ENCODE measurements at regions not wholly inside any gene's neighbourhood (a gene's known extent, or its start where the extent isn't known, plus 50 kb on each side); places are given as distances from the start of the nearest gene placed in this dataset.

GRCh38 chr11:97990162-97990920 lies 1030.4 kb upstream of the CNTN5 start:
- Mint-ChIP-seq H3K36me3 (ENCODE audit: low read depth) (no peaks in the 10 kb centered on the region), H3K4me1 (ENCODE audit: low read depth) (no peaks in the 10 kb centered on the region), H3K27ac (no peak overlapping the region), H3K9me3 (peaks cover 9% of the 10 kb centered on the region), H3K27me3 (no peaks in the 10 kb centered on the region), H3K4me3 (no peak overlapping the region)
- ATAC-seq (no peak), DNase-seq (no peak)
- CTCF ChIA-PET: no interaction called here
- POLR2A ChIA-PET: interaction anchor here (0.6 kb wide), 1 partner anchor 307 kb away, joined by 3 read pairs; no protein-coding TSS in a partner anchor
- intact Hi-C loops (cut with micrococcal nuclease): no loop called here
- TF ChIP-seq, protein P1, sequence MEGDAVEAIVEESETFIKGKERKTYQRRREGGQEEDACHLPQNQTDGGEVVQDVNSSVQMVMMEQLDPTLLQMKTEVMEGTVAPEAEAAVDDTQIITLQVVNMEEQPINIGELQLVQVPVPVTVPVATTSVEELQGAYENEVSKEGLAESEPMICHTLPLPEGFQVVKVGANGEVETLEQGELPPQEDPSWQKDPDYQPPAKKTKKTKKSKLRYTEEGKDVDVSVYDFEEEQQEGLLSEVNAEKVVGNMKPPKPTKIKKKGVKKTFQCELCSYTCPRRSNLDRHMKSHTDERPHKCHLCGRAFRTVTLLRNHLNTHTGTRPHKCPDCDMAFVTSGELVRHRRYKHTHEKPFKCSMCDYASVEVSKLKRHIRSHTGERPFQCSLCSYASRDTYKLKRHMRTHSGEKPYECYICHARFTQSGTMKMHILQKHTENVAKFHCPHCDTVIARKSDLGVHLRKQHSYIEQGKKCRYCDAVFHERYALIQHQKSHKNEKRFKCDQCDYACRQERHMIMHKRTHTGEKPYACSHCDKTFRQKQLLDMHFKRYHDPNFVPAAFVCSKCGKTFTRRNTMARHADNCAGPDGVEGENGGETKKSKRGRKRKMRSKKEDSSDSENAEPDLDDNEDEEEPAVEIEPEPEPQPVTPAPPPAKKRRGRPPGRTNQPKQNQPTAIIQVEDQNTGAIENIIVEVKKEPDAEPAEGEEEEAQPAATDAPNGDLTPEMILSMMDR (IDR thresholded peaks at IDR 0.05): no peak

GRCh38 chr11:97993562-97993961 lies 1027.2 kb upstream of the CNTN5 start:
- Mint-ChIP-seq H3K4me3 (no peak overlapping the region), H3K27me3 (no peaks in the 10 kb centered on the region), H3K27ac (no peak overlapping the region), H3K9me3 (peaks cover 5% of the 10 kb centered on the region), H3K4me1 (ENCODE audit: low read depth) (no peaks in the 10 kb centered on the region), H3K36me3 (ENCODE audit: low read depth) (no peaks in the 10 kb centered on the region)
- no peak for DNase-seq
- no peak for ATAC-seq
- ChIA-PET POLR2A (no interaction called here), CTCF (interaction anchor here (0.5 kb wide), 1 partner anchor 1427 kb away, joined by 3 read pairs; no protein-coding TSS in a partner anchor)
- intact Hi-C loops (cut with micrococcal nuclease): no loop called here
- TF ChIP-seq, protein P1 (IDR thresholded peaks at IDR 0.05): no peak

GRCh38 chr11:97995874-97996273 lies 1024.9 kb upstream of the CNTN5 start:
- POLR2A ChIA-PET: no interaction called here
- Mint-ChIP-seq H3K9me3 (peaks cover 1% of the 10 kb centered on the region), H3K36me3 (ENCODE audit: low read depth) (no peaks in the 10 kb centered on the region), H3K4me3 (no peak overlapping the region), H3K27me3 (no peaks in the 10 kb centered on the region), H3K27ac (no peak overlapping the region), H3K4me1 (ENCODE audit: low read depth) (no peaks in the 10 kb centered on the region)
- CTCF ChIA-PET: no interaction called here
- TF ChIP-seq, protein P1 (IDR thresholded peaks at IDR 0.05): no peak
- ATAC-seq: no peak
- intact Hi-C loops (cut with micrococcal nuclease): no loop called here
- DNase-seq: no peak

GRCh38 chr11:97996762-97997161 lies 1024.0 kb upstream of the CNTN5 start:
- TF ChIP-seq, protein P1 (IDR thresholded peaks at IDR 0.05): no peak
- no peak for ATAC-seq
- peaks cover 1% of the 10 kb centered on the region for H3K9me3 Mint-ChIP-seq

GRCh38 chr11:98003606-98004371 lies 1017.0 kb upstream of the CNTN5 start:
- ATAC-seq (no peak), DNase-seq (no peak)
- TF ChIP-seq, protein P1 (IDR thresholded peaks at IDR 0.05): no peak
- H3K4me1 Mint-ChIP-seq (ENCODE audit: low read depth): no peaks in the 10 kb centered on the region
- peaks cover 16% of the 10 kb centered on the region for H3K9me3 Mint-ChIP-seq
- POLR2A ChIA-PET: no interaction called here
- H3K36me3 Mint-ChIP-seq (ENCODE audit: low read depth): no peaks in the 10 kb centered on the region
- no peak overlapping the region for H3K4me3 Mint-ChIP-seq
- no peaks in the 10 kb centered on the region for H3K27me3 Mint-ChIP-seq
- intact Hi-C loops (cut with micrococcal nuclease): no loop called here
- no peak overlapping the region for H3K27ac Mint-ChIP-seq
- CTCF ChIA-PET: no interaction called here

More at GRCh38 chr11:97996762-97997161, 1024.0 kb upstream of the CNTN5 start:
- no peak for DNase-seq
- Mint-ChIP-seq H3K27me3 (no peaks in the 10 kb centered on the region), H3K27ac (no peak overlapping the region), H3K4me1 (ENCODE audit: low read depth) (no peaks in the 10 kb centered on the region), H3K36me3 (ENCODE audit: low read depth) (no peaks in the 10 kb centered on the region), H3K4me3 (no peak overlapping the region)
- ChIA-PET POLR2A (no interaction called here), CTCF (no interaction called here)
- intact Hi-C loops (cut with micrococcal nuclease): no loop called here
